IMR-90 (cell line): ENCODE measurements at regions not wholly inside any gene's neighbourhood (a gene's known extent, or its start where the extent isn't known, plus 50 kb on each side); places are given as distances from the start of the nearest gene placed in this dataset.

Source experiments
- ATAC-seq: fragments of 200-7000 bp; cut with Tn5 transposase; 2 replicates; pipeline ENCODE4 v1.9.1; 2020; ENCODE audit warnings: low read depth, mild to moderate bottlenecking, moderate library complexity
- BruUV-seq: library from RNA; stranded (reverse); fragments of 400-500 nt; replicated peaks from 2 replicates; lab custom pipeline; 2021; lab: Mats Ljungman, UMichigan
- CTCF ChIA-PET: fragments of 300-600 bp; formaldehyde crosslinking; extraction: SDS; loops from one replicate; lab custom pipeline; 2021; ENCODE audit warnings: antibody characterized with exemption; lab: Yijun Ruan, JAX
- POLR2A ChIA-PET: fragments of 300-600 bp; sonication (Branson Sonifier 250); formaldehyde crosslinking; loops from one replicate; lab custom pipeline; 2022; ENCODE audit warnings: antibody characterized with exemption; ENCODE audit not compliant: unreplicated experiment; lab: Charles Lee
- DNase-seq: peaks from one replicate; pipeline ENCODE4 v3.0.0; 2013
- H2AFZ ChIP-seq: replicated peaks from 2 replicates; pipeline ENCODE3; 2013; ENCODE audit warnings: low read length, mild to moderate bottlenecking; ENCODE audit not compliant: poor library complexity
- H2AK5ac ChIP-seq: 2 replicates; pipeline ENCODE4 v1.6.1; 2013; ENCODE audit warnings: low read depth, low read length, inconsistent platforms
- H2AK9ac ChIP-seq: replicated peaks from 2 replicates; pipeline ENCODE3; 2013; ENCODE audit warnings: mild to moderate bottlenecking, low read depth, low read length, moderate library complexity; ENCODE audit not compliant: poor library complexity
- H2BK120ac ChIP-seq: 2 replicates; pipeline ENCODE4 v1.6.1; 2013; ENCODE audit warnings: low read depth, low read length, inconsistent platforms
- H2BK15ac ChIP-seq: 3 replicates; pipeline ENCODE4 v1.6.1; 2013; ENCODE audit warnings: low read depth, low read length, inconsistent platforms
- H2BK20ac ChIP-seq: 2 replicates; pipeline ENCODE4 v1.6.1; 2013; ENCODE audit warnings: low read depth, mild to moderate bottlenecking, inconsistent platforms, low read length, moderate library complexity
- H2BK5ac ChIP-seq: 2 replicates; pipeline ENCODE4 v1.6.1; 2013; ENCODE audit warnings: mild to moderate bottlenecking, low read depth, low read length, inconsistent platforms; ENCODE audit not compliant: poor library complexity, severe bottlenecking
- H3K14ac ChIP-seq: replicated peaks from 2 replicates; pipeline ENCODE4 v1.6.1; 2013; ENCODE audit warnings: low read depth, low read length, inconsistent platforms
- H3K18ac ChIP-seq: 2 replicates; pipeline ENCODE4 v1.6.1; 2013; ENCODE audit warnings: low read depth, low read length, control low read depth
- H3K23ac ChIP-seq: 2 replicates; pipeline ENCODE4 v1.6.1; 2013; ENCODE audit warnings: low read depth, low read length, inconsistent platforms
- H3K27ac ChIP-seq: 2 replicates; pipeline ENCODE4 v1.5.1; 2013; ENCODE audit warnings: mild to moderate bottlenecking, control low read depth, low read length; ENCODE audit not compliant: insufficient read depth
- H3K27me3 ChIP-seq: 2 replicates; pipeline ENCODE4 v1.6.1; 2013; ENCODE audit warnings: low read length; ENCODE audit not compliant: control insufficient read depth, insufficient read depth
- H3K36me3 ChIP-seq: 2 replicates; pipeline ENCODE4 v1.6.1; 2013; ENCODE audit warnings: low read length, mixed read lengths; ENCODE audit not compliant: control insufficient read depth, insufficient read depth
- H3K4ac ChIP-seq: 2 replicates; pipeline ENCODE4 v1.6.1; 2013; ENCODE audit warnings: low read depth, low read length, inconsistent platforms
- H3K4me1 ChIP-seq: 2 replicates; pipeline ENCODE4 v1.6.1; 2013; ENCODE audit warnings: low read length, mixed read lengths; ENCODE audit not compliant: control insufficient read depth, insufficient read depth
- H3K4me2 ChIP-seq: 2 replicates; pipeline ENCODE4 v1.6.1; 2013; ENCODE audit warnings: low read depth, mild to moderate bottlenecking, control low read depth, low read length, moderate library complexity
- H3K4me3 ChIP-seq: 2 replicates; pipeline ENCODE4 v1.5.1; 2013; ENCODE audit warnings: low read depth, mild to moderate bottlenecking, control low read depth, low read length, moderate library complexity; ENCODE audit not compliant: insufficient read depth
- H3K56ac ChIP-seq: 2 replicates; pipeline ENCODE4 v1.6.1; 2013; ENCODE audit warnings: low read length, inconsistent platforms; ENCODE audit not compliant: insufficient read depth; ENCODE audit errors: extremely low read depth
- H3K79me1 ChIP-seq, 2 experiments: 2 replicates each; pipeline ENCODE4 v1.6.1; 2013; ENCODE audit warnings: low read length in 2 of 2, inconsistent platforms in 1 of 2, low read depth in 1 of 2
- H3K9ac ChIP-seq: 2 replicates; pipeline ENCODE4 v1.6.1; 2013; ENCODE audit warnings: low read depth, low read length, control low read depth
- H3K9me1 ChIP-seq: 2 replicates; pipeline ENCODE4 v1.6.1; 2013; ENCODE audit warnings: low read length, inconsistent platforms; ENCODE audit not compliant: insufficient read depth
- H3K9me3 ChIP-seq: 2 replicates; pipeline ENCODE4 v1.6.1; 2013; ENCODE audit warnings: low read length; ENCODE audit not compliant: control insufficient read depth, insufficient read depth
- H4K20me1 ChIP-seq: 2 replicates; pipeline ENCODE4 v1.6.1; 2013; ENCODE audit warnings: low read length, inconsistent platforms; ENCODE audit not compliant: insufficient read depth
- H4K5ac ChIP-seq: 2 replicates; pipeline ENCODE4 v1.6.1; 2013; ENCODE audit warnings: mild to moderate bottlenecking, low read depth, low read length, control low read depth
- H4K8ac ChIP-seq, 2 experiments: 2 replicates each; pipeline ENCODE4 v1.6.1; 2013; ENCODE audit warnings: low read depth in 2 of 2, low read length in 2 of 2, control low read depth in 1 of 2, inconsistent platforms in 1 of 2
- H4K91ac ChIP-seq: 2 replicates; pipeline ENCODE4 v1.6.1; 2013; ENCODE audit warnings: low read depth, low read length, inconsistent platforms; ENCODE audit not compliant: insufficient read depth
- BHLHE40 ChIP-seq: fragments of 150-350 bp; IDR thresholded peaks from 2 replicates; pipeline ENCODE4 v1.6.1; 2016; ENCODE audit warnings: mild to moderate bottlenecking, low read depth, low read length
- CEBPB ChIP-seq: IDR thresholded peaks from 2 replicates; pipeline ENCODE4 v1.6.1; 2012; ENCODE audit warnings: low read depth, low read length, improper control_type of control experiment
- CHD1 ChIP-seq: IDR thresholded peaks from 2 replicates; pipeline ENCODE4 v1.6.1; 2012; ENCODE audit warnings: low read depth, low read length, improper control_type of control experiment
- ELK1 ChIP-seq: fragments of 150-350 bp; IDR thresholded peaks from 2 replicates; pipeline ENCODE4 v1.6.1; 2016; ENCODE audit warnings: low read depth, mild to moderate bottlenecking, low read length, moderate library complexity, borderline replicate concordance
- FOS ChIP-seq: fragments of 150-350 bp; IDR thresholded peaks from 2 replicates; pipeline ENCODE4 v1.6.1; 2016; ENCODE audit warnings: low read depth, low read length
- MAFK ChIP-seq: IDR thresholded peaks from 2 replicates; pipeline ENCODE4 v1.6.1; 2012; ENCODE audit warnings: low read depth, low read length, improper control_type of control experiment
- MAZ ChIP-seq: IDR thresholded peaks from 2 replicates; pipeline ENCODE4 v1.6.1; 2012; ENCODE audit warnings: low read depth, mild to moderate bottlenecking, low read length, improper control_type of control experiment, moderate library complexity, borderline replicate concordance
- MXI1 ChIP-seq: IDR thresholded peaks from 2 replicates; pipeline ENCODE4 v1.6.1; 2012; ENCODE audit warnings: low read depth, mild to moderate bottlenecking, low read length, moderate library complexity, borderline replicate concordance
- NFE2L2 ChIP-seq: fragments of 150-350 bp; IDR thresholded peaks from 2 replicates; pipeline ENCODE4 v1.6.1; 2016; ENCODE audit warnings: low read depth, mild to moderate bottlenecking, low read length
- POLR2A ChIP-seq: IDR thresholded peaks from 2 replicates; pipeline ENCODE4 v1.6.1; 2012; ENCODE audit warnings: mild to moderate bottlenecking, low read depth, low read length
- RAD21 ChIP-seq: IDR thresholded peaks from 2 replicates; pipeline ENCODE4 v1.6.1; 2012; ENCODE audit warnings: low read length, improper control_type of control experiment
- RCOR1 ChIP-seq: IDR thresholded peaks from 2 replicates; pipeline ENCODE4 v1.6.1; 2012; ENCODE audit warnings: mild to moderate bottlenecking, low read length, improper control_type of control experiment; ENCODE audit not compliant: insufficient replicate concordance
- RFX5 ChIP-seq: IDR thresholded peaks from 2 replicates; pipeline ENCODE4 v1.8.0; 2012; ENCODE audit warnings: low read depth, mild to moderate bottlenecking, low read length, moderate library complexity
- SMC3 ChIP-seq: fragments of 150-350 bp; IDR thresholded peaks from 2 replicates; pipeline ENCODE4 v1.6.1; 2016; ENCODE audit warnings: low read depth, mild to moderate bottlenecking, antibody characterized with exemption, low read length, moderate library complexity
- WGBS, 2 experiments: methylation state at CpG; one replicate each; pipeline versions ENCODE4 v1.1.5 to v1.1.7; 2013; ENCODE audit warnings: missing lambda C conversion rate in 2 of 2; ENCODE audit not compliant: insufficient read length in 1 of 2; ENCODE audit errors: extremely low coverage in 2 of 2; 5-methylcytosine and 5-hydroxymethylcytosine counted together
- dilution Hi-C: fragments of 300-500 bp; cut with HindIII; formaldehyde crosslinking; loops from one replicate; pipeline ENCODE4 v1.14.3; 2018; ENCODE audit warnings: low sequenced_read_pairs; ENCODE audit not compliant: unreplicated experiment
- in situ Hi-C: fragments of 300-500 bp; cut with MboI; formaldehyde crosslinking; loops from 3 replicates; pipeline ENCODE4 v1.14.3; 2019; ENCODE audit warnings: low sequenced_read_pairs, inconsistent platforms, mixed read lengths
- intact Hi-C: fragments of 100-400 bp; cut with micrococcal nuclease; formaldehyde crosslinking; loops from 2 replicates; pipeline ENCODE4 v1.10.0; 2022
- TF ChIP-seq, protein P1 (sequence below): fragments of 150-350 bp; IDR thresholded peaks from 2 replicates; pipeline ENCODE4 v1.6.1; 2017; ENCODE audit warnings: mild to moderate bottlenecking, antibody characterized with exemption, low read length, low read depth

DNA sequence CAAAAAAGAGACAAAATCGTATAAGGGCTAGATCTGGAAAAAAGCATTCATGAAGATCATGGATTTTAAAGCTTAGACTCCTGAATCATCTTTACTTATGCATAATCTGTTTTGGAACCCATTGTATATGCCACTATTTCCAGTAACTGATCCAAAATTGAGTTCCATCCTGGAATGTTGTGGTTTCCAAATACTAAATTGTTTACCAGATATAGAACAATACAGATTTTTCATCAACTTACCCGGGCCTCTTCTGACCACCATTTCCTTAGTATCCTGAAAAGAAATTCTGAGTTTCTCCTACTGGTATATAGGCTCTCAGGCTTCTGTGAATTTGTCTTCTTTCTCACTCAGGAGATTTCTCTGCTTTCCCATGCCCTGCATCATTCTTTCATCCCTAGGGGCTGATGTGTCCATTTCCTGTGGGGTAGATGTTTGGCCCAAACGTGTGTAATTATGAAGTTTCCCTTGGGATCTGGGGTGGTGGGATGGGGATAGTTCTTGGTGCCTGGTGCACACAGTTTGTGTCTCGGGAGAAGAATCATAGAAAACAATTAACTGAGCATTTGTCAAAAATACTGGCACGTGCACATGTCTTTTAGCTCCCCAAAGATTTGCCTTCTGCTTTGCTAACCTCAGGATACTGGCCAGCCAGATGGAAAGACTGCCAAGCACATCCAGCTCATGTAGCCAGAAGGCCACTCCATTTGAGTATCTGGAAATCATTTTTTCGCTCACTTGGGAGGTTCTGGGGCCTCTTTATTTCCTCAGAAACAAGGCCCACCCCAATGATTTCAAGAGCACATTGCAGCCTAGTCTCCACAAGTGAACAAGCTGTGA, 127.8 kb downstream of the NTMT2 start:
- CTCF ChIA-PET = interaction anchor here (0.6 kb wide), 1 partner anchor 90 kb away, joined by 5 read pairs; no protein-coding TSS in a partner anchor
- dilution Hi-C loops = no loop called here
- no peak overlapping the region for H3K4me3 ChIP-seq
- TF ChIP-seq POLR2A = no peak
- no peak for TF ChIP-seq MAZ
- no peak for TF ChIP-seq SMC3
- no peak for TF ChIP-seq FOS
- no peak for TF ChIP-seq ELK1
- TF ChIP-seq CHD1 = no peak
- no peak for TF ChIP-seq CEBPB
- TF ChIP-seq MXI1 = no peak
- TF ChIP-seq, protein P1, sequence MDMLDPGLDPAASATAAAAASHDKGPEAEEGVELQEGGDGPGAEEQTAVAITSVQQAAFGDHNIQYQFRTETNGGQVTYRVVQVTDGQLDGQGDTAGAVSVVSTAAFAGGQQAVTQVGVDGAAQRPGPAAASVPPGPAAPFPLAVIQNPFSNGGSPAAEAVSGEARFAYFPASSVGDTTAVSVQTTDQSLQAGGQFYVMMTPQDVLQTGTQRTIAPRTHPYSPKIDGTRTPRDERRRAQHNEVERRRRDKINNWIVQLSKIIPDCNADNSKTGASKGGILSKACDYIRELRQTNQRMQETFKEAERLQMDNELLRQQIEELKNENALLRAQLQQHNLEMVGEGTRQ = no peak
- no peak for TF ChIP-seq RAD21
- no peak for TF ChIP-seq RCOR1
- no peak for TF ChIP-seq MAFK
- TF ChIP-seq RFX5 = no peak
- TF ChIP-seq BHLHE40 = no peak
- TF ChIP-seq NFE2L2 = no peak

More for the DNA sequence above, 127.8 kb downstream of the NTMT2 start:
- Histone ChIP-seq H4K20me1 (no peaks in the 10 kb centered on the region), H3K79me1 (no peaks in the 10 kb centered on the region), H2BK120ac (no peak overlapping the region), H3K27ac (no peak overlapping the region), H3K14ac (no peak overlapping the region), H3K4me2 (no peak overlapping the region), H3K36me3 (no peaks in the 10 kb centered on the region), H2BK15ac (no peak overlapping the region), H3K56ac (no peak overlapping the region), H3K9me3 (no peaks in the 10 kb centered on the region), H2AFZ (no peak overlapping the region), H3K4me1 (no peaks in the 10 kb centered on the region), H3K23ac (no peak overlapping the region), H3K9ac (no peak overlapping the region), H2BK5ac (no peak overlapping the region), H3K9me1 (no peaks in the 10 kb centered on the region), H2AK5ac (no peak overlapping the region), H4K5ac (no peak overlapping the region), H2BK20ac (peak overlapping the region; percentile 18; the same call in 1 of the 2 replicates), H4K91ac (no peak overlapping the region), H4K8ac (no peak overlapping the region), H3K27me3 (no peaks in the 10 kb centered on the region; the same call in 1 of the 2 replicates), H2AK9ac (no peak overlapping the region), H3K18ac (no peak overlapping the region), H3K4ac (no peak overlapping the region; the same call in 1 of the 2 replicates)
- BruUV-seq = no TSS peak
- intact Hi-C loops = no loop called here
- in situ Hi-C loops = no loop called here
- ATAC-seq = no peak
- DNase-seq = no peak
- 45% methylated on average over 2 of the region's 6 CpGs; no CpG with 5 or more reads in 1 of the 2 experiments for WGBS, 2 experiments
- POLR2A ChIA-PET = interaction anchor here (0.6 kb wide), 1 partner anchor 64 kb away, joined by 3 read pairs; no protein-coding TSS in a partner anchor
